Keratinocyte (primary cell): ENCODE measurements at regions not wholly inside any gene's neighbourhood (a gene's known extent, or its start where the extent isn't known, plus 50 kb on each side); places are given as distances from the start of the nearest gene placed in this dataset.

Source experiments
- DNase-seq: peaks from one replicate; pipeline ENCODE4 v3.0.0-alpha.2; 2011; ENCODE audit warnings: low read depth, missing footprints, low spot score
- FAIRE-seq: peaks from 2 replicates; lab custom pipeline; 2011; peaks lifted over from hg19 to GRCh38; lab: Jason Lieb, UNC
- H2AFZ ChIP-seq: 2 replicates; pipeline ENCODE4 v1.6.0; 2012; ENCODE audit warnings: low read length, control low read depth, inconsistent platforms; ENCODE audit not compliant: control insufficient read depth
- H3K27ac ChIP-seq: 2 replicates; pipeline ENCODE4 v1.5.1; 2011; ENCODE audit warnings: low read length; ENCODE audit not compliant: control insufficient read depth, insufficient read depth
- H3K27me3 ChIP-seq: 3 replicates; pipeline ENCODE4 v1.6.0; 2011; ENCODE audit warnings: low read length; ENCODE audit not compliant: control insufficient read depth, insufficient read depth; ENCODE audit errors: extremely low read depth
- H3K36me3 ChIP-seq, 2 experiments: 2 replicates in 1 of 2; 3 replicates in 1 of 2; pipeline ENCODE4 v1.5.1; 2011; ENCODE audit warnings: low read length in 2 of 2, mild to moderate bottlenecking in 1 of 2; ENCODE audit not compliant: control insufficient read depth in 2 of 2, insufficient read depth in 2 of 2; ENCODE audit errors: extremely low read depth in 1 of 2
- H3K4me1 ChIP-seq: 3 replicates; pipeline ENCODE4 v1.5.1; 2011; ENCODE audit warnings: low read length; ENCODE audit not compliant: control insufficient read depth, insufficient read depth; ENCODE audit errors: extremely low read depth
- H3K4me2 ChIP-seq: 3 replicates; pipeline ENCODE4 v1.6.0; 2011; ENCODE audit warnings: low read depth, low read length; ENCODE audit not compliant: control insufficient read depth, insufficient read depth; ENCODE audit errors: extremely low read depth
- H3K4me3 ChIP-seq, 3 experiments: fragments of 200-600 bp in 1 of 3; sonication (generic) in 1 of 3; 2 replicates in 2 of 3; 3 replicates in 1 of 3; pipeline ENCODE4 v1.5.1; 2011 to 2016; ENCODE audit warnings: low read length in 3 of 3, mild to moderate bottlenecking in 3 of 3, control low read depth in 2 of 3, inconsistent platforms in 1 of 3, low read depth in 1 of 3, mixed read lengths in 1 of 3, mixed run types in 1 of 3, moderate library complexity in 1 of 3; ENCODE audit not compliant: control insufficient read depth in 2 of 3, insufficient read depth in 2 of 3; ENCODE audit errors: extremely low read depth in 1 of 3
- H3K79me2 ChIP-seq: 2 replicates; pipeline ENCODE4 v1.6.0; 2012; ENCODE audit warnings: low read length; ENCODE audit not compliant: control insufficient read depth, insufficient read depth
- H3K9ac ChIP-seq: 3 replicates; pipeline ENCODE4 v1.6.0; 2011; ENCODE audit warnings: low read length; ENCODE audit not compliant: control insufficient read depth, insufficient read depth; ENCODE audit errors: extremely low read depth
- H3K9me1 ChIP-seq: 3 replicates; pipeline ENCODE4 v1.6.0; 2011; ENCODE audit warnings: low read length; ENCODE audit not compliant: control insufficient read depth, insufficient read depth; ENCODE audit errors: extremely low read depth
- H3K9me3 ChIP-seq: 2 replicates; pipeline ENCODE4 v1.5.1; 2012; ENCODE audit warnings: low read depth, low read length; ENCODE audit not compliant: control insufficient read depth
- H4K20me1 ChIP-seq: 3 replicates; pipeline ENCODE4 v1.6.0; 2011; ENCODE audit warnings: low read length; ENCODE audit not compliant: control insufficient read depth, insufficient read depth; ENCODE audit errors: extremely low read depth
- CTCF ChIP-seq, 3 experiments: IDR thresholded peaks in 1 of 3; conservative IDR thresholded peaks in 1 of 3; optimal IDR thresholded peaks in 1 of 3; 2 replicates in 2 of 3; 3 replicates in 1 of 3; pipeline versions ENCODE3 to v1.5.1; 2011; ENCODE audit warnings: low read length in 3 of 3, mild to moderate bottlenecking in 3 of 3, moderate library complexity in 2 of 3, control low read depth in 1 of 3, inconsistent platforms in 1 of 3; ENCODE audit not compliant: insufficient read depth in 2 of 3; ENCODE audit errors: extremely low read depth in 1 of 3
- EZH2 ChIP-seq: IDR thresholded peaks from one replicate; pipeline ENCODE4 v1.6.1; 2012; ENCODE audit warnings: inconsistent platforms, mild to moderate bottlenecking, low read length, moderate library complexity
- dilution Hi-C: fragments of 300-500 bp; cut with MboI; formaldehyde crosslinking; loops from one replicate; pipeline ENCODE4 v1.7.0; 2020; ENCODE audit warnings: low sequenced_read_pairs; ENCODE audit not compliant: extremely low pct_ligation_motif_present

DNA sequence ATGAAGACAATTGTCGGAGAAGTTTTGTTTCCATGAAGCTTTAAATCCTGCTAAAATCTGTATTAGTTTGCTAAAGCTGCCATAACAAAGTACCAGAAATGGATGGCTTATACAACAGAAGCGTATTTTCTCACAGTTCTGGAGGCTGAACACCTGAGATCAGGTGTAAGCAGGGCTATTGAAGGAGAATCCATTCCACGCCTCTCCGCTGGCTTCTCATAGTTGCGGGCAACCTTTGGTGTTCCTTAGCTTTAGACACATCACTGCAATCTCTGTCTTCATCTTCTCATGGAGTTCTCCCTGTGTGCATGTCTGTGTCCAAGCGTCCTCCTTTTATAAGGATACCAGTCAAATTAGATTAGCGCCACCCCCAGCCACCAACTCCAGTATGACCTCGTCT is 159.9 kb upstream of the CDYL start:
- Histone ChIP-seq H3K4me1 (no peaks in the 10 kb centered on the region), H3K27ac (no peak overlapping the region), H3K9me1 (no peaks in the 10 kb centered on the region), H3K79me2 (no peaks in the 10 kb centered on the region), H3K36me3 (no peaks in the 10 kb centered on the region), H3K9me3 (no peaks in the 10 kb centered on the region), H3K4me3 (no peak overlapping the region), H3K9ac (no peak overlapping the region), H2AFZ (no peak overlapping the region), H3K4me2 (no peak overlapping the region), H3K27me3 (no peaks in the 10 kb centered on the region), H4K20me1 (no peaks in the 10 kb centered on the region)
- dilution Hi-C loops: no loop called here
- no peak for FAIRE-seq
- no peak for DNase-seq
- no peak for TF ChIP-seq EZH2
- no peak for TF ChIP-seq CTCF (optimal IDR thresholded peaks at IDR 0.05 in 1 of 3, IDR thresholded peaks at IDR 0.05 in 1 of 3, conservative IDR thresholded peaks at IDR 0.05 in 1 of 3; ENCODE audit: extremely low read depth in 1 of 3, insufficient read depth in 2 of 3, low read length in 3 of 3)

GRCh38 chr6:4615891-4616290 is 160.3 kb upstream of the CDYL start:
- no peaks in the 10 kb centered on the region for H3K36me3 ChIP-seq
- H3K9me1 ChIP-seq: no peaks in the 10 kb centered on the region
- H3K27me3 ChIP-seq: no peaks in the 10 kb centered on the region
- no peak overlapping the region for H3K4me2 ChIP-seq
- H3K9ac ChIP-seq: no peak overlapping the region
- DNase-seq (no peak), FAIRE-seq (no peak)
- no peaks in the 10 kb centered on the region for H3K9me3 ChIP-seq
- H3K4me1 ChIP-seq: no peaks in the 10 kb centered on the region
- H3K27ac ChIP-seq: no peak overlapping the region
- no peak for TF ChIP-seq EZH2
- TF ChIP-seq CTCF (optimal IDR thresholded peaks at IDR 0.05 in 1 of 3, IDR thresholded peaks at IDR 0.05 in 1 of 3, conservative IDR thresholded peaks at IDR 0.05 in 1 of 3; ENCODE audit: extremely low read depth in 1 of 3, insufficient read depth in 2 of 3, low read length in 3 of 3): no peak
- dilution Hi-C loops: no loop called here
- H3K4me3 ChIP-seq: no peak overlapping the region
- no peaks in the 10 kb centered on the region for H4K20me1 ChIP-seq
- H3K79me2 ChIP-seq: no peaks in the 10 kb centered on the region
- H2AFZ ChIP-seq: no peak overlapping the region
